MM.1S (cell line): ENCODE measurements at regions not wholly inside any gene's neighbourhood (a gene's known extent, or its start where the extent isn't known, plus 50 kb on each side); places are given as distances from the start of the nearest gene placed in this dataset.
"Not testable (repeated sequence)": the region's sequence is repeated elsewhere in the genome, so short reads cannot be mapped to it uniquely, and the experiment has no call there.

Experiments
- EZH2 ChIP-seq: fragments of 300-600 bp; sonication (generic); optimal IDR thresholded peaks from 2 replicates; pipeline ENCODE3; 2017; ENCODE audit warnings: low read depth, mild to moderate bottlenecking, antibody characterized with exemption, low read length, mixed read lengths
- EZH2phosphoT487 ChIP-seq: fragments of 300-600 bp; sonication (generic); IDR thresholded peaks from 2 replicates; pipeline ENCODE4 v1.6.1; 2018; ENCODE audit warnings: antibody characterized with exemption, low read length
- TF ChIP-seq, protein P1 (sequence below): fragments of 300-600 bp; sonication (generic); IDR thresholded peaks from 2 replicates; pipeline ENCODE4 v1.5.1; 2016; ENCODE audit warnings: antibody characterized with exemption, low read length, mixed read lengths

GRCh38 chr2:91749665-91750064, 3058.2 kb downstream of the RPIA start:
- TF ChIP-seq EZH2, EZH2phosphoT487: not testable (repeated sequence)
- TF ChIP-seq, protein P1, sequence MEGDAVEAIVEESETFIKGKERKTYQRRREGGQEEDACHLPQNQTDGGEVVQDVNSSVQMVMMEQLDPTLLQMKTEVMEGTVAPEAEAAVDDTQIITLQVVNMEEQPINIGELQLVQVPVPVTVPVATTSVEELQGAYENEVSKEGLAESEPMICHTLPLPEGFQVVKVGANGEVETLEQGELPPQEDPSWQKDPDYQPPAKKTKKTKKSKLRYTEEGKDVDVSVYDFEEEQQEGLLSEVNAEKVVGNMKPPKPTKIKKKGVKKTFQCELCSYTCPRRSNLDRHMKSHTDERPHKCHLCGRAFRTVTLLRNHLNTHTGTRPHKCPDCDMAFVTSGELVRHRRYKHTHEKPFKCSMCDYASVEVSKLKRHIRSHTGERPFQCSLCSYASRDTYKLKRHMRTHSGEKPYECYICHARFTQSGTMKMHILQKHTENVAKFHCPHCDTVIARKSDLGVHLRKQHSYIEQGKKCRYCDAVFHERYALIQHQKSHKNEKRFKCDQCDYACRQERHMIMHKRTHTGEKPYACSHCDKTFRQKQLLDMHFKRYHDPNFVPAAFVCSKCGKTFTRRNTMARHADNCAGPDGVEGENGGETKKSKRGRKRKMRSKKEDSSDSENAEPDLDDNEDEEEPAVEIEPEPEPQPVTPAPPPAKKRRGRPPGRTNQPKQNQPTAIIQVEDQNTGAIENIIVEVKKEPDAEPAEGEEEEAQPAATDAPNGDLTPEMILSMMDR, result not testable (repeated sequence)
